H7 (cell line): ENCODE measurements at regions not wholly inside any gene's neighbourhood (a gene's known extent, or its start where the extent isn't known, plus 50 kb on each side); places are given as distances from the start of the nearest gene placed in this dataset.

Experiments
- DNase-seq: peaks from one replicate; pipeline ENCODE4 v3.0.0; 2012
- H3K27me3 ChIP-seq: 2 replicates; pipeline ENCODE4 v1.6.0; 2011; ENCODE audit warnings: mild to moderate bottlenecking, low read length; ENCODE audit not compliant: control insufficient read depth, insufficient read depth
- H3K36me3 ChIP-seq: replicated peaks from 2 replicates; pipeline ENCODE4 v1.5.1; 2011; ENCODE audit warnings: low read length; ENCODE audit not compliant: control insufficient read depth, insufficient read depth
- H3K4me3 ChIP-seq: 2 replicates; pipeline ENCODE4 v1.5.1; 2011; ENCODE audit warnings: low read depth, mild to moderate bottlenecking, control low read depth, low read length, moderate library complexity; ENCODE audit not compliant: insufficient read depth

- H3K27me3 ChIP-seq = no peaks in the 10 kb centered on the region
- no peak for DNase-seq
- H3K36me3 ChIP-seq = no peaks in the 10 kb centered on the region
- no peak overlapping the region for H3K4me3 ChIP-seq
Measured at GRCh38 chr2:221161186-221161585, 410.9 kb downstream of the EPHA4 start.

- no peak for DNase-seq
- Histone ChIP-seq H3K27me3 (no peaks in the 10 kb centered on the region), H3K4me3 (no peak overlapping the region)
Measured at GRCh38 chr2:221166292-221166691, 405.8 kb downstream of the EPHA4 start.

GRCh38 chr2:221167561-221167960 is 404.5 kb downstream of the EPHA4 start:
- no peak for DNase-seq
- H3K4me3 ChIP-seq = no peak overlapping the region
- no peaks in the 10 kb centered on the region for H3K36me3 ChIP-seq
- no peaks in the 10 kb centered on the region for H3K27me3 ChIP-seq

More at GRCh38 chr2:221166292-221166691, 405.8 kb downstream of the EPHA4 start:
- H3K36me3 ChIP-seq = no peaks in the 10 kb centered on the region

GRCh38 chr2:221169724-221170123 is 402.4 kb downstream of the EPHA4 start:
- no peaks in the 10 kb centered on the region for H3K36me3 ChIP-seq
- no peak overlapping the region for H3K4me3 ChIP-seq
- no peak for DNase-seq
- no peaks in the 10 kb centered on the region for H3K27me3 ChIP-seq

GRCh38 chr2:221170548-221170947 is 401.6 kb downstream of the EPHA4 start:
- no peak for DNase-seq
- no peaks in the 10 kb centered on the region for H3K27me3 ChIP-seq
- no peak overlapping the region for H3K4me3 ChIP-seq
- H3K36me3 ChIP-seq = no peaks in the 10 kb centered on the region

GRCh38 chr2:221176667-221177066 is 395.4 kb downstream of the EPHA4 start:
- Histone ChIP-seq H3K36me3 (no peaks in the 10 kb centered on the region), H3K27me3 (no peaks in the 10 kb centered on the region), H3K4me3 (no peak overlapping the region)
- no peak for DNase-seq

GRCh38 chr2:221178139-221178538 is 394.0 kb downstream of the EPHA4 start:
- no peak for DNase-seq
- Histone ChIP-seq H3K36me3 (no peaks in the 10 kb centered on the region), H3K4me3 (no peak overlapping the region), H3K27me3 (no peaks in the 10 kb centered on the region)

- DNase-seq = no peak
- Histone ChIP-seq H3K27me3 (no peaks in the 10 kb centered on the region; the same call in 1 of the 2 replicates), H3K4me3 (no peak overlapping the region), H3K36me3 (no peaks in the 10 kb centered on the region)
Measured at GRCh38 chr2:221186873-221187272, 385.2 kb downstream of the EPHA4 start.

- H3K27me3 ChIP-seq = no peaks in the 10 kb centered on the region; the same call in 1 of the 2 replicates
- no peaks in the 10 kb centered on the region for H3K36me3 ChIP-seq
- peak; percentile 10 for DNase-seq
- no peak overlapping the region for H3K4me3 ChIP-seq
Measured at GRCh38 chr2:221189431-221190067, 382.6 kb downstream of the EPHA4 start.

- H3K27me3 ChIP-seq = no peaks in the 10 kb centered on the region
- DNase-seq = no peak
- H3K36me3 ChIP-seq = no peaks in the 10 kb centered on the region
- no peak overlapping the region for H3K4me3 ChIP-seq
Measured at GRCh38 chr2:221195829-221196228, 376.3 kb downstream of the EPHA4 start.

- no peaks in the 10 kb centered on the region for H3K36me3 ChIP-seq
- no peak overlapping the region for H3K4me3 ChIP-seq
- DNase-seq = no peak
- H3K27me3 ChIP-seq = no peaks in the 10 kb centered on the region
Measured at GRCh38 chr2:221197225-221197856, 374.8 kb downstream of the EPHA4 start.

GRCh38 chr2:221198309-221198708 is 373.8 kb downstream of the EPHA4 start:
- no peak for DNase-seq
- no peaks in the 10 kb centered on the region for H3K27me3 ChIP-seq
- H3K36me3 ChIP-seq = no peaks in the 10 kb centered on the region
- no peak overlapping the region for H3K4me3 ChIP-seq

GRCh38 chr2:221200184-221200839 is 371.8 kb downstream of the EPHA4 start:
- no peak overlapping the region for H3K4me3 ChIP-seq
- H3K36me3 ChIP-seq = no peaks in the 10 kb centered on the region
- H3K27me3 ChIP-seq = no peaks in the 10 kb centered on the region
- no peak for DNase-seq

GRCh38 chr2:221202431-221202830 is 369.7 kb downstream of the EPHA4 start:
- no peak overlapping the region for H3K4me3 ChIP-seq
- DNase-seq = no peak

GRCh38 chr2:221203125-221203524 is 369.0 kb downstream of the EPHA4 start:
- no peaks in the 10 kb centered on the region for H3K27me3 ChIP-seq
- DNase-seq = no peak
- H3K36me3 ChIP-seq = no peaks in the 10 kb centered on the region
- no peak overlapping the region for H3K4me3 ChIP-seq

More at GRCh38 chr2:221202431-221202830, 369.7 kb downstream of the EPHA4 start:
- H3K36me3 ChIP-seq = no peaks in the 10 kb centered on the region
- H3K27me3 ChIP-seq = no peaks in the 10 kb centered on the region
